K562 (cell line): ENCODE measurements at regions not wholly inside any gene's neighbourhood (a gene's known extent, or its start where the extent isn't known, plus 50 kb on each side); places are given as distances from the start of the nearest gene placed in this dataset.

Experiments
- E2F4 ChIP-seq: sonication (generic); formaldehyde crosslinking; IDR thresholded peaks from 2 replicates; pipeline ENCODE4 v1.8.0; 2022; ENCODE audit warnings: mild to moderate bottlenecking, low read depth, missing genetic modification reagents
- ELF4 ChIP-seq: fragments of 450-650 bp; formaldehyde crosslinking; IDR thresholded peaks from 2 replicates; pipeline ENCODE4 v1.4.0; 2022; ENCODE audit warnings: missing genetic modification characterization
- NR2F6 ChIP-seq: fragments of 450-650 bp; formaldehyde crosslinking; IDR thresholded peaks from 2 replicates; pipeline ENCODE4 v1.4.0; 2020; ENCODE audit warnings: mild to moderate bottlenecking
- POLR2A ChIP-seq: fragments of 450-650 bp; conservative IDR thresholded peaks from 2 replicates; pipeline ENCODE4 v1.6.1; 2016
- PREB ChIP-seq: sonication (generic); formaldehyde crosslinking; IDR thresholded peaks from 2 replicates; pipeline ENCODE4 v1.8.1; 2023; ENCODE audit warnings: mild to moderate bottlenecking, missing genetic modification reagents
- STAT6 ChIP-seq: sonication (generic); formaldehyde crosslinking; IDR thresholded peaks from 2 replicates; pipeline ENCODE4 v1.8.1; 2023; ENCODE audit warnings: mild to moderate bottlenecking, missing genetic modification reagents
- TF ChIP-seq, protein P1 (sequence below): sonication (generic); formaldehyde crosslinking; IDR thresholded peaks from 2 replicates; pipeline ENCODE4 v1.9.0; 2022; ENCODE audit warnings: mild to moderate bottlenecking, missing genetic modification reagents

DNA sequence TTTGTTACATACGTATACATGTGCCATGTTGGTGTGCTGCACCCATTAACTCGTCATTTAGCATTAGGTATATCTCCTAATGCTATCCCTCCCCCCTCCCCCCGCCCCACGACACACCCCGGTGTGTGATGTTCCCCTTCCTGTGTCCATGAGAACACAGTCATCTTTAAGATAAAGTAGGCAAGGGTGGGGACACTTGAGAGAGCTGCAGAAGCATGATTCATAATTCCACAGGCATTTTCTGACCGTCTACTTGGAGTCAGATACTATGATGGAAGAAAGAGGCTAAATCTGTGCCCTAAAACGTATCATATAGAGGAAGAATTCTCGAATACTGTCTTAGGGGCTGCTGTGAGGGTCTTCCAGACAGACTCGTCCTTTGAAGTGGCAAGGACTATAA lies 145.9 kb upstream of the VASH1 start:
- TF ChIP-seq E2F4 (CRISPR knock-in tag): no peak
- TF ChIP-seq, protein P1, sequence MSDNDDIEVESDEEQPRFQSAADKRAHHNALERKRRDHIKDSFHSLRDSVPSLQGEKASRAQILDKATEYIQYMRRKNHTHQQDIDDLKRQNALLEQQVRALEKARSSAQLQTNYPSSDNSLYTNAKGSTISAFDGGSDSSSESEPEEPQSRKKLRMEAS (CRISPR knock-in tag): no peak
- no peak for TF ChIP-seq POLR2A
- TF ChIP-seq NR2F6: no peak
- no peak for TF ChIP-seq PREB (CRISPR knock-in tag)
- TF ChIP-seq ELF4 (CRISPR knock-in tag): no peak
- TF ChIP-seq STAT6 (CRISPR knock-in tag): no peak
